ENCODE measurements at regions not wholly inside any gene's neighbourhood (a gene's known extent, or its start where the extent isn't known, plus 50 kb on each side); places are given as distances from the start of the nearest gene placed in this dataset.

GRCh38 chr14:21807975-21808374, 134.4 kb upstream of the OR4E1 start:
- Histone ChIP-seq H4K20me1 (ENCODE audit: insufficient read depth, low read length) (no peaks in the 10 kb centered on the region), H3K27ac (ENCODE audit: low read depth, low read length) (no peak overlapping the region), H3K36me3 (ENCODE audit: insufficient read depth, low read length) (no peaks in the 10 kb centered on the region), H3K4me2 (ENCODE audit: insufficient read depth, low read length) (no peak overlapping the region), H3K4me3 (ENCODE audit: insufficient read depth, low read length) (no peak overlapping the region), H3K27me3 (ENCODE audit: insufficient read depth, low read length) (no peaks in the 10 kb centered on the region), H3K79me2 (ENCODE audit: insufficient read depth, low read length) (no peaks in the 10 kb centered on the region), H3K4me1 (ENCODE audit: insufficient read depth, low read length) (no peaks in the 10 kb centered on the region), H3K9me3 (ENCODE audit: low read depth, low read length) (no peaks in the 10 kb centered on the region), H2AFZ (ENCODE audit: low read length) (no peak overlapping the region)
- no peak for TF ChIP-seq CTCF (IDR thresholded peaks at IDR 0.05; ENCODE audit: extremely low read depth, low read depth, low read length)
- no peak for DNase-seq (ENCODE audit: insufficient read length, low spot score, missing footprints)

GRCh38 chr14:21804981-21805380, 131.4 kb upstream of the OR4E1 start:
- DNase-seq (ENCODE audit: insufficient read length, low spot score, missing footprints), result no peak
- Histone ChIP-seq H2AFZ (ENCODE audit: low read length) (no peak overlapping the region), H3K36me3 (ENCODE audit: insufficient read depth, low read length) (no peaks in the 10 kb centered on the region), H3K4me2 (ENCODE audit: insufficient read depth, low read length) (no peak overlapping the region), H3K27me3 (ENCODE audit: insufficient read depth, low read length) (no peaks in the 10 kb centered on the region), H3K9me3 (ENCODE audit: low read depth, low read length) (no peaks in the 10 kb centered on the region), H4K20me1 (ENCODE audit: insufficient read depth, low read length) (no peaks in the 10 kb centered on the region), H3K4me3 (ENCODE audit: insufficient read depth, low read length) (no peak overlapping the region), H3K27ac (ENCODE audit: low read depth, low read length) (no peak overlapping the region), H3K79me2 (ENCODE audit: insufficient read depth, low read length) (no peaks in the 10 kb centered on the region), H3K4me1 (ENCODE audit: insufficient read depth, low read length) (no peaks in the 10 kb centered on the region)
- TF ChIP-seq CTCF (IDR thresholded peaks at IDR 0.05; ENCODE audit: extremely low read depth, low read depth, low read length), result no peak

- Histone ChIP-seq H3K27ac (ENCODE audit: low read depth, low read length) (no peak overlapping the region), H4K20me1 (ENCODE audit: insufficient read depth, low read length) (no peaks in the 10 kb centered on the region), H3K4me1 (ENCODE audit: insufficient read depth, low read length) (no peaks in the 10 kb centered on the region), H3K4me3 (ENCODE audit: insufficient read depth, low read length) (no peak overlapping the region), H3K9me3 (ENCODE audit: low read depth, low read length) (no peaks in the 10 kb centered on the region), H2AFZ (ENCODE audit: low read length) (no peak overlapping the region), H3K4me2 (ENCODE audit: insufficient read depth, low read length) (no peak overlapping the region), H3K79me2 (ENCODE audit: insufficient read depth, low read length) (no peaks in the 10 kb centered on the region), H3K27me3 (ENCODE audit: insufficient read depth, low read length) (no peaks in the 10 kb centered on the region), H3K36me3 (ENCODE audit: insufficient read depth, low read length) (no peaks in the 10 kb centered on the region)
- no peak for TF ChIP-seq CTCF (IDR thresholded peaks at IDR 0.05; ENCODE audit: extremely low read depth, low read depth, low read length)
- DNase-seq (ENCODE audit: insufficient read length, low spot score, missing footprints), result no peak
Measured at GRCh38 chr14:21802441-21802840, 128.8 kb upstream of the OR4E1 start.

- H3K9me3 ChIP-seq (ENCODE audit: low read depth, low read length), result no peaks in the 10 kb centered on the region
- no peak overlapping the region for H3K27ac ChIP-seq (ENCODE audit: low read depth, low read length)
- H3K27me3 ChIP-seq (ENCODE audit: insufficient read depth, low read length), result no peaks in the 10 kb centered on the region
- H3K36me3 ChIP-seq (ENCODE audit: insufficient read depth, low read length), result no peaks in the 10 kb centered on the region
- H3K4me3 ChIP-seq (ENCODE audit: insufficient read depth, low read length), result no peak overlapping the region
- H3K4me2 ChIP-seq (ENCODE audit: insufficient read depth, low read length), result no peak overlapping the region
- DNase-seq (ENCODE audit: insufficient read length, low spot score, missing footprints), result no peak
- no peaks in the 10 kb centered on the region for H4K20me1 ChIP-seq (ENCODE audit: insufficient read depth, low read length)
- H3K4me1 ChIP-seq (ENCODE audit: insufficient read depth, low read length), result no peaks in the 10 kb centered on the region
- no peak overlapping the region for H2AFZ ChIP-seq (ENCODE audit: low read length)
- no peaks in the 10 kb centered on the region for H3K79me2 ChIP-seq (ENCODE audit: insufficient read depth, low read length)
- TF ChIP-seq CTCF (IDR thresholded peaks at IDR 0.05; ENCODE audit: extremely low read depth, low read depth, low read length), result no peak
Measured at GRCh38 chr14:21796916-21797315, 123.3 kb upstream of the OR4E1 start.

All from osteoblast (primary cell).